GM18873 (cell line): ENCODE measurements at regions not wholly inside any gene's neighbourhood (a gene's known extent, or its start where the extent isn't known, plus 50 kb on each side); places are given as distances from the start of the nearest gene placed in this dataset.

Experiments used
- ATAC-seq: cut with Tn5 transposase; IDR thresholded peaks from one replicate; pipeline ENCODE4 v1.9.1; 2021; ENCODE audit warnings: mild to moderate bottlenecking, moderate library complexity, moderate number of reproducible peaks; ENCODE audit not compliant: unreplicated experiment, low FRiP score

GRCh38 chr10:128451879-128452278 lies 325.7 kb upstream of the MKI67 start:
- no peak for ATAC-seq

GRCh38 chr10:128456271-128456670 lies 330.0 kb upstream of the MKI67 start:
- ATAC-seq: no peak

- no peak for ATAC-seq
Observed at GRCh38 chr10:128457136-128457535, 330.9 kb upstream of the MKI67 start.

- no peak for ATAC-seq
Observed at GRCh38 chr10:128461991-128462390, 335.8 kb upstream of the MKI67 start.

GRCh38 chr10:128462844-128463243 lies 336.6 kb upstream of the MKI67 start:
- no peak for ATAC-seq

GRCh38 chr10:128463991-128464760 lies 338.0 kb upstream of the MKI67 start:
- ATAC-seq: no peak

GRCh38 chr10:128465697-128466096 lies 339.5 kb upstream of the MKI67 start:
- ATAC-seq: no peak

- ATAC-seq: no peak
Observed at GRCh38 chr10:128466831-128467371, 340.7 kb upstream of the MKI67 start.

GRCh38 chr10:128468462-128468861 lies 342.2 kb upstream of the MKI67 start:
- ATAC-seq: no peak

GRCh38 chr10:128469515-128469914 lies 343.3 kb upstream of the MKI67 start:
- ATAC-seq: no peak

- no peak for ATAC-seq
Observed at GRCh38 chr10:128470321-128470965, 344.2 kb upstream of the MKI67 start.

GRCh38 chr10:128471151-128471550 lies 344.9 kb upstream of the MKI67 start:
- no peak for ATAC-seq

- ATAC-seq: no peak
Observed at GRCh38 chr10:128472196-128472595, 346.0 kb upstream of the MKI67 start.

GRCh38 chr10:128473396-128473795 lies 347.2 kb upstream of the MKI67 start:
- ATAC-seq: no peak

GRCh38 chr10:128473911-128474310 lies 347.7 kb upstream of the MKI67 start:
- no peak for ATAC-seq

GRCh38 chr10:128474571-128474970 lies 348.3 kb upstream of the MKI67 start:
- no peak for ATAC-seq

GRCh38 chr10:128475686-128476367 lies 349.6 kb upstream of the MKI67 start:
- ATAC-seq: no peak

GRCh38 chr10:128476368-128476725 lies 350.1 kb upstream of the MKI67 start:
- no peak for ATAC-seq

- ATAC-seq: no peak
Observed at GRCh38 chr10:128476845-128477244, 350.6 kb upstream of the MKI67 start.

GRCh38 chr10:128480601-128481000 lies 354.4 kb upstream of the MKI67 start:
- no peak for ATAC-seq

- no peak for ATAC-seq
Observed at GRCh38 chr10:128481152-128481840, 355.1 kb upstream of the MKI67 start.
